ENCODE measurements at regions not wholly inside any gene's neighbourhood (a gene's known extent, or its start where the extent isn't known, plus 50 kb on each side); places are given as distances from the start of the nearest gene placed in this dataset.

GRCh38 chr13:65606622-65607021 lies 1623.5 kb downstream of the PCDH9 start:
- TF ChIP-seq CTCF (conservative IDR thresholded peaks at IDR 0.05; ENCODE audit: low read depth, low read length) (no peak), MAFK (IDR thresholded peaks at IDR 0.05; ENCODE audit: low read depth, low read length) (no peak), USF2 (IDR thresholded peaks at IDR 0.05; ENCODE audit: low read depth, low read length) (no peak), POLR2A (IDR thresholded peaks at IDR 0.05; ENCODE audit: low read depth, low read length) (no peak), RFX5 (IDR thresholded peaks at IDR 0.05; ENCODE audit: low read depth, low read length) (no peak)
